HepG2 (cell line): ENCODE measurements at regions not wholly inside any gene's neighbourhood (a gene's known extent, or its start where the extent isn't known, plus 50 kb on each side); places are given as distances from the start of the nearest gene placed in this dataset.
A peak's percentile ranks its signal among the peaks of the same experiment; 100 is the strongest.

Experiments
- CEBPG ChIP-seq: IDR thresholded peaks from 2 replicates; pipeline ENCODE4 v1.6.1; 2016
- CHD4 ChIP-seq: fragments of 200-600 bp; sonication (generic); IDR thresholded peaks from 2 replicates; pipeline ENCODE4 v1.7.0; 2017; ENCODE audit warnings: mild to moderate bottlenecking, low read length, borderline replicate concordance
- FOXK2 ChIP-seq: fragments of 450-650 bp; IDR thresholded peaks from 2 replicates; pipeline ENCODE4 v1.6.1; 2016
- GLI4 ChIP-seq: sonication (generic); formaldehyde crosslinking; IDR thresholded peaks from 2 replicates; pipeline ENCODE4 v1.5.1; 2020; ENCODE audit warnings: missing genetic modification reagents, mild to moderate bottlenecking, moderate library complexity, borderline replicate concordance
- HOXD1 ChIP-seq: sonication (generic); formaldehyde crosslinking; IDR thresholded peaks from 2 replicates; pipeline ENCODE4 v1.5.0; 2020; ENCODE audit warnings: missing genetic modification reagents
- KDM3A ChIP-seq: IDR thresholded peaks from 2 replicates; pipeline ENCODE4 v1.6.1; 2018; ENCODE audit warnings: low read depth, missing compliant biosample characterization
- MAFF ChIP-seq: IDR thresholded peaks from 2 replicates; pipeline ENCODE4 v1.6.1; 2011; ENCODE audit warnings: low read depth, low read length, improper control_type of control experiment
- MIXL1 ChIP-seq: IDR thresholded peaks from 2 replicates; pipeline ENCODE4 v1.6.1; 2016
- MLLT10 ChIP-seq: sonication (generic); formaldehyde crosslinking; IDR thresholded peaks from 2 replicates; pipeline ENCODE4 v1.4.0; 2020; ENCODE audit warnings: missing genetic modification reagents
- NONO ChIP-seq, 2 experiments: fragments of 450-650 bp in 1 of 2; sonication (generic) in 1 of 2; formaldehyde crosslinking in 1 of 2; IDR thresholded peaks in 1 of 2; conservative IDR thresholded peaks in 1 of 2; 2 replicates each; pipeline versions ENCODE4 v1.6.1 to v1.8.0; 2017 to 2022; ENCODE audit warnings: mild to moderate bottlenecking in 1 of 2, missing genetic modification reagents in 1 of 2, moderate library complexity in 1 of 2
- NR2F6 ChIP-seq, 2 experiments: IDR thresholded peaks; 2 replicates each; pipeline ENCODE4 v1.6.1; 2016; ENCODE audit warnings: antibody characterized with exemption in 1 of 2, mild to moderate bottlenecking in 1 of 2
- SOX6 ChIP-seq, 2 experiments: fragments of 450-650 bp in 1 of 2; sonication (generic) in 1 of 2; formaldehyde crosslinking in 1 of 2; IDR thresholded peaks; 2 replicates each; pipeline versions ENCODE4 v1.4.0 to v1.6.1; 2017 to 2020; ENCODE audit warnings: antibody characterized with exemption in 1 of 2, mild to moderate bottlenecking in 1 of 2, missing genetic modification reagents in 1 of 2
- SP5 ChIP-seq: IDR thresholded peaks from 2 replicates; pipeline ENCODE4 v1.6.1; 2016; ENCODE audit warnings: low read depth, borderline replicate concordance
- ZNF430 ChIP-seq: sonication (generic); formaldehyde crosslinking; IDR thresholded peaks from 2 replicates; pipeline ENCODE4 v1.9.0; 2021; ENCODE audit warnings: mild to moderate bottlenecking, missing genetic modification reagents
- ZNF816 ChIP-seq: sonication (generic); formaldehyde crosslinking; IDR thresholded peaks from 2 replicates; pipeline ENCODE4 v1.8.0; 2022; ENCODE audit warnings: missing genetic modification reagents, mild to moderate bottlenecking, borderline replicate concordance
- TF ChIP-seq, protein P1 (sequence below): sonication (generic); formaldehyde crosslinking; IDR thresholded peaks from 2 replicates; pipeline ENCODE4 v1.8.0; 2022; ENCODE audit warnings: mild to moderate bottlenecking, missing genetic modification reagents; ENCODE audit not compliant: insufficient replicate concordance
- TF ChIP-seq, protein P2 (sequence below): sonication (generic); formaldehyde crosslinking; IDR thresholded peaks from 2 replicates; pipeline ENCODE4 v1.5.1; 2020; ENCODE audit warnings: mild to moderate bottlenecking, moderate library complexity, missing genetic modification reagents
- TF ChIP-seq, protein P3 (sequence below), 2 experiments: IDR thresholded peaks; 2 replicates each; pipeline ENCODE4 v1.6.1; 2011 to 2012; ENCODE audit warnings: low read length in 2 of 2, borderline replicate concordance in 1 of 2, low read depth in 1 of 2, mild to moderate bottlenecking in 1 of 2, moderate library complexity in 1 of 2
- TF ChIP-seq, protein P4 (sequence below): sonication (generic); formaldehyde crosslinking; IDR thresholded peaks from 2 replicates; pipeline ENCODE4 v1.8.1; 2022; ENCODE audit warnings: low read depth, mild to moderate bottlenecking, missing genetic modification reagents

DNA sequence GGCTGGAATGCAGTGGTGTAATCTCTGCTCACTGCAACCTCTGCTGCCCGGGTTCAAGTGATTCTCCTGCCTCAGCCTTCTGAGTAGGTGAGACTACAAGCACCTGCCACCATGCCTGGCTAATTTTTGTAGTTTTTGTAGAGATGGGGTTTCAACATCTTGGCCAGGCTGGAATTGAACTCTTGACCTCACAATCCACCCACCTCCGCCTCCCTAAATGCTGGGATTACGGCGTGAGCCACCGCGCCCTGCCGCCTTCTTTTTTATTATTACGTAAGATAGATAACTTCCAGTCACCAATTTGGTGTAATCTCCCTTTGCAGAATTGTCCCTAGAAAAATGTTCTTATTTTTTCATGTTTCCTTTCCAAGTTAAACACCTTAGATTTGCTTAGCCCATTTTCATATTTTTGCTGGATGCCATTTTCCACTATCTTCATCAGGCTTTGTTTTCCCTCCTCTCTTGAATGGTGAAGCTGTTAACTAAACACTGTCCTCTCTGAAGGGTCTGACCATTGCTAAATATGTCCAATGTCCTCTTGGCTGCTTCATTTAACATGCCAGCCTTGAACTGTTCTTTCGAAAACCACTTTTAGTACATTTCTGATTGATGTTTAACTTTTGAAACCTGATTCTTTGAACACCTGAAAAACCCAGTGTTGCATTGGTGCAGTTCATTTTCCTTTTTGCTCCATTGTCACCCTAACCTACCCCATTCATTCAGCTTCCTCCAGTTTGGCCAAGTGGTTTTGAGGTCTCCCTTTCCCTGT lies 135.1 kb upstream of the PIK3R1 start (continued):
- TF ChIP-seq, protein P1, sequence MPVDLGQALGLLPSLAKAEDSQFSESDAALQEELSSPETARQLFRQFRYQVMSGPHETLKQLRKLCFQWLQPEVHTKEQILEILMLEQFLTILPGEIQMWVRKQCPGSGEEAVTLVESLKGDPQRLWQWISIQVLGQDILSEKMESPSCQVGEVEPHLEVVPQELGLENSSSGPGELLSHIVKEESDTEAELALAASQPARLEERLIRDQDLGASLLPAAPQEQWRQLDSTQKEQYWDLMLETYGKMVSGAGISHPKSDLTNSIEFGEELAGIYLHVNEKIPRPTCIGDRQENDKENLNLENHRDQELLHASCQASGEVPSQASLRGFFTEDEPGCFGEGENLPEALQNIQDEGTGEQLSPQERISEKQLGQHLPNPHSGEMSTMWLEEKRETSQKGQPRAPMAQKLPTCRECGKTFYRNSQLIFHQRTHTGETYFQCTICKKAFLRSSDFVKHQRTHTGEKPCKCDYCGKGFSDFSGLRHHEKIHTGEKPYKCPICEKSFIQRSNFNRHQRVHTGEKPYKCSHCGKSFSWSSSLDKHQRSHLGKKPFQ (CRISPR knock-in tag): peak; percentile 53
- TF ChIP-seq, protein P2, sequence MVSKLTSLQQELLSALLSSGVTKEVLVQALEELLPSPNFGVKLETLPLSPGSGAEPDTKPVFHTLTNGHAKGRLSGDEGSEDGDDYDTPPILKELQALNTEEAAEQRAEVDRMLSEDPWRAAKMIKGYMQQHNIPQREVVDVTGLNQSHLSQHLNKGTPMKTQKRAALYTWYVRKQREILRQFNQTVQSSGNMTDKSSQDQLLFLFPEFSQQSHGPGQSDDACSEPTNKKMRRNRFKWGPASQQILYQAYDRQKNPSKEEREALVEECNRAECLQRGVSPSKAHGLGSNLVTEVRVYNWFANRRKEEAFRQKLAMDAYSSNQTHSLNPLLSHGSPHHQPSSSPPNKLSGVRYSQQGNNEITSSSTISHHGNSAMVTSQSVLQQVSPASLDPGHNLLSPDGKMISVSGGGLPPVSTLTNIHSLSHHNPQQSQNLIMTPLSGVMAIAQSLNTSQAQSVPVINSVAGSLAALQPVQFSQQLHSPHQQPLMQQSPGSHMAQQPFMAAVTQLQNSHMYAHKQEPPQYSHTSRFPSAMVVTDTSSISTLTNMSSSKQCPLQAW: peak; percentile 74
- TF ChIP-seq GLI4 (no peak), FOXK2 (0 out of 2 replicates have a peak, but pooled peaks have one; percentile 9), ZNF816 (CRISPR knock-in tag) (0 out of 2 replicates have a peak, but pooled peaks have one; percentile 51), ZNF430 (CRISPR knock-in tag) (peak; percentile 73; the same call in 1 of the 2 replicates), SP5 (peak; percentile 15; the same call in 1 of the 2 replicates), MAFF (no peak), SOX6 (IDR thresholded peaks at IDR 0.05) (no peak), SOX6 (CRISPR knock-in tag; IDR thresholded peaks at IDR 0.05) (peak; percentile 88), CHD4 (peak; percentile 42; the same call in 1 of the 2 replicates), KDM3A (peak; percentile 45; the same call in 1 of the 2 replicates), HOXD1 (CRISPR knock-in tag) (0 out of 2 replicates have a peak, but pooled peaks have one; percentile 33), MIXL1 (CRISPR knock-in tag) (peak; percentile 63), CEBPG (peak; percentile 81), NR2F6 (IDR thresholded peaks at IDR 0.05) (peak; percentile 53; the same call in 1 of the 2 replicates), NR2F6 (CRISPR knock-in tag; IDR thresholded peaks at IDR 0.05) (peak; percentile 48; the same call in 1 of the 2 replicates), MLLT10 (CRISPR knock-in tag) (no peak), NONO (IDR thresholded peaks at IDR 0.05) (no peak), NONO (CRISPR knock-in tag; conservative IDR thresholded peaks at IDR 0.05) (peak; percentile 5; the same call in 1 of the 2 replicates)
- TF ChIP-seq, protein P3, sequence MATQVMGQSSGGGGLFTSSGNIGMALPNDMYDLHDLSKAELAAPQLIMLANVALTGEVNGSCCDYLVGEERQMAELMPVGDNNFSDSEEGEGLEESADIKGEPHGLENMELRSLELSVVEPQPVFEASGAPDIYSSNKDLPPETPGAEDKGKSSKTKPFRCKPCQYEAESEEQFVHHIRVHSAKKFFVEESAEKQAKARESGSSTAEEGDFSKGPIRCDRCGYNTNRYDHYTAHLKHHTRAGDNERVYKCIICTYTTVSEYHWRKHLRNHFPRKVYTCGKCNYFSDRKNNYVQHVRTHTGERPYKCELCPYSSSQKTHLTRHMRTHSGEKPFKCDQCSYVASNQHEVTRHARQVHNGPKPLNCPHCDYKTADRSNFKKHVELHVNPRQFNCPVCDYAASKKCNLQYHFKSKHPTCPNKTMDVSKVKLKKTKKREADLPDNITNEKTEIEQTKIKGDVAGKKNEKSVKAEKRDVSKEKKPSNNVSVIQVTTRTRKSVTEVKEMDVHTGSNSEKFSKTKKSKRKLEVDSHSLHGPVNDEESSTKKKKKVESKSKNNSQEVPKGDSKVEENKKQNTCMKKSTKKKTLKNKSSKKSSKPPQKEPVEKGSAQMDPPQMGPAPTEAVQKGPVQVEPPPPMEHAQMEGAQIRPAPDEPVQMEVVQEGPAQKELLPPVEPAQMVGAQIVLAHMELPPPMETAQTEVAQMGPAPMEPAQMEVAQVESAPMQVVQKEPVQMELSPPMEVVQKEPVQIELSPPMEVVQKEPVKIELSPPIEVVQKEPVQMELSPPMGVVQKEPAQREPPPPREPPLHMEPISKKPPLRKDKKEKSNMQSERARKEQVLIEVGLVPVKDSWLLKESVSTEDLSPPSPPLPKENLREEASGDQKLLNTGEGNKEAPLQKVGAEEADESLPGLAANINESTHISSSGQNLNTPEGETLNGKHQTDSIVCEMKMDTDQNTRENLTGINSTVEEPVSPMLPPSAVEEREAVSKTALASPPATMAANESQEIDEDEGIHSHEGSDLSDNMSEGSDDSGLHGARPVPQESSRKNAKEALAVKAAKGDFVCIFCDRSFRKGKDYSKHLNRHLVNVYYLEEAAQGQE (IDR thresholded peaks at IDR 0.05; ENCODE audit: borderline replicate concordance in 1 of 2, low read depth in 1 of 2, low read length in 2 of 2): no peak
- TF ChIP-seq, protein P4, sequence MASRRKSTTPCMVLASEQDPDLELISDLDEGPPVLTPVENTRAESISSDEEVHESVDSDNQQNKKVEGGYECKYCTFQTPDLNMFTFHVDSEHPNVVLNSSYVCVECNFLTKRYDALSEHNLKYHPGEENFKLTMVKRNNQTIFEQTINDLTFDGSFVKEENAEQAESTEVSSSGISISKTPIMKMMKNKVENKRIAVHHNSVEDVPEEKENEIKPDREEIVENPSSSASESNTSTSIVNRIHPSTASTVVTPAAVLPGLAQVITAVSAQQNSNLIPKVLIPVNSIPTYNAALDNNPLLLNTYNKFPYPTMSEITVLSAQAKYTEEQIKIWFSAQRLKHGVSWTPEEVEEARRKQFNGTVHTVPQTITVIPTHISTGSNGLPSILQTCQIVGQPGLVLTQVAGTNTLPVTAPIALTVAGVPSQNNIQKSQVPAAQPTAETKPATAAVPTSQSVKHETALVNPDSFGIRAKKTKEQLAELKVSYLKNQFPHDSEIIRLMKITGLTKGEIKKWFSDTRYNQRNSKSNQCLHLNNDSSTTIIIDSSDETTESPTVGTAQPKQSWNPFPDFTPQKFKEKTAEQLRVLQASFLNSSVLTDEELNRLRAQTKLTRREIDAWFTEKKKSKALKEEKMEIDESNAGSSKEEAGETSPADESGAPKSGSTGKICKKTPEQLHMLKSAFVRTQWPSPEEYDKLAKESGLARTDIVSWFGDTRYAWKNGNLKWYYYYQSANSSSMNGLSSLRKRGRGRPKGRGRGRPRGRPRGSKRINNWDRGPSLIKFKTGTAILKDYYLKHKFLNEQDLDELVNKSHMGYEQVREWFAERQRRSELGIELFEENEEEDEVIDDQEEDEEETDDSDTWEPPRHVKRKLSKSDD (CRISPR knock-in tag): peak; percentile 7; the same call in 1 of the 2 replicates
